ENCODE measurements at regions not wholly inside any gene's neighbourhood (a gene's known extent, or its start where the extent isn't known, plus 50 kb on each side); places are given as distances from the start of the nearest gene placed in this dataset.

DNA sequence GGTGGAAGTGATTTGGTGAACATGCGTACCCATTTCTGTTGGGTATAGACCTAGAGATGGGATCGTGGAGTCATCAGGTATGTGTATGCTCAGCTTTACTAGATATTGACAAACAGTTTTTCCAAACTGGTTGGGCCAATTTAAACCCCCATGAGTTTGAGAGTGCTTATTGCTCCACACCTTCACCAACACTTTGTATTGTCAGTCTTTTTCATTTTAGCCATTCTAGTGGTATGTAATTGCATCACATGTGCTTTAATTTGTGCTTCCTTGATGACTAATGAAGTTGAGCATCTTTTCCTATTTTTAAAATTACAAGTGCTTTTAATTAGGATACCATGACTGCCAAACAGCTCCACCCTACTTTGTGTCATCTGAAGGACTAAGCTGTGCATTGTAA, 158.9 kb upstream of the AKIRIN2 start:
- TF ChIP-seq CTCF (IDR thresholded peaks at IDR 0.05) (no peak), POLR2A (IDR thresholded peaks at IDR 0.05) (no peak)

All from thyroid gland (tissue), 4 donors.